Stimulated activated CD4-positive, alpha-beta T cell treated with anti-CD3 and anti-CD28 coated beads, Interleukin-15, amount 100 ng/mL, for 1 hour (primary cell): ENCODE measurements at regions not wholly inside any gene's neighbourhood (a gene's known extent, or its start where the extent isn't known, plus 50 kb on each side); places are given as distances from the start of the nearest gene placed in this dataset.
"Not testable (repeated sequence)": the region's sequence is repeated elsewhere in the genome, so short reads cannot be mapped to it uniquely, and the experiment has no call there.

ENCODE experiments used
- DNase-seq, 2 donors: peaks; one replicate each; pipeline ENCODE4 v3.0.0-alpha.2; 2020; ENCODE audit warnings: low read depth in 1 of 2, low spot score in 1 of 2

DNA sequence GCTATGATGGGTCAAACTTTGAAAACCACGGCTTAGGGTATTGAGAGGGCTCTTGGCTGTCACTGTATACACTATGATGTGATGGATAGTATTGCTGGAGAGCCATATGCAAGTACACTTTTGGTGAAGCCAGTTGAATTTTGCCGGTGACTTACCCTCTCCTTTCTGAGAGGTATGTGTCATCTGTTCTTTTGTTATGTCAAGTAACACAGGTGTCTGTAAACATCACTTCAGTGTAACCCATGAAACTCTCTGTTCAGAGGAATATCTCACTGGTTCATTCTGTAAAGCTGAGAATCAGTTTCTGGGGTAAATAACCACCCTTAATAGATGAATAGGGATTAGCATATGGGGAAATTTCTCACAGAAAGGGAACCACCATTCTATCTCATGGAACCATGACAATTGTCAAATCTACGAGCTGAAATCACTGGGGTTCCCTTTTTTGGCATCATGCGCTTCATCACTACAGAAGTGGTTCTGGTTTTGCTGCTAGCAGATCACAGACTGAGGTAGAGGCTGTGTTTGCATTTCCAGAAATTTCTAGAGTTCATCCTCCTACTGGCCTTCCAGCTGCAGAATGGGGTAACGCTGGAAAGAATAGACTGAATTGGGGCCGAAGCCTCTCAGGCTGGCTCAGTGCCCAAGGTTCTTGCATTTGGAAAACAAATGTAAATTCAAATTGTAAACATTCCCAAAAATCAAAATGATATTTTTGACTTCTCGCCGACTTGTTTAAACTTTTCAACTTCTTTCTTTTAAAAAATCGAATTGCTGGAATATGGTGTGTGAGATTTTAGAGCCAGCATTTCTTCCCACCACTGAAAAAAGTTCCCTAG is 83.3 kb upstream of the CREB5 start:
- no peak for DNase-seq

DNA sequence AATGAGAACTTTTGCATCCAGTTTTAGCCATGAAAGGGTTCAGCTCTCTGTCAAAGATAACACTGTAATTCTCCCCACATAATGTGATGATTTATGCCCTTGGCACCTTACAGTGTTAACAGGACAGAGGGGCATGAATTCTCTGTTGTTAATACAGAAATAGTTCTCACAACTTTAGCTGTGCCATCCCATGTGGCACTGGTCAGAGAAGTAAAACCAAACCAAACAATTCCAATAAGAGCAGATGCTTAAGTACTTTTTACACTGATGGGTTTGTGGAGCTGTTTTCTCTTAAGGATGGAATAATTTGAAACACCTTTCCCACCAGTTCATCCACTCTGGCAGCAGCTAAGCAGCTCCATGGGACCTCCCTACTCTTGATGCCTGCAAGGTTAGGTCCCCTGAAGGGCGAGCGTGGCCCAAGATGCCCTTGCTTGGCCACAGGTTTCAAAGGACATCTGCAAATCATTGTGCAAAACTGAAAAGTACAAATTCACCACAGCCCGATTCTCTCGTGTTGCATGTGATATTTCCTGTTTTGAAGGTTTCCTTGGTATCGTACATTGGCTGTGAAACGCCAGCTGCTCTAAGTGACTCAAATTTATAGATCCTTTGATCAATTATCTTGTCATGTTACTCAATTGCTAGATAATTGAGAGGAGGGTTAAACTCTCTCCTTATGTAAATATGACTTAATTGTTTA is 82.5 kb upstream of the CREB5 start:
- no peak for DNase-seq

- no peak for DNase-seq
Measured at GRCh38 chr7:28330384-28331070, 81.8 kb upstream of the CREB5 start.

DNA sequence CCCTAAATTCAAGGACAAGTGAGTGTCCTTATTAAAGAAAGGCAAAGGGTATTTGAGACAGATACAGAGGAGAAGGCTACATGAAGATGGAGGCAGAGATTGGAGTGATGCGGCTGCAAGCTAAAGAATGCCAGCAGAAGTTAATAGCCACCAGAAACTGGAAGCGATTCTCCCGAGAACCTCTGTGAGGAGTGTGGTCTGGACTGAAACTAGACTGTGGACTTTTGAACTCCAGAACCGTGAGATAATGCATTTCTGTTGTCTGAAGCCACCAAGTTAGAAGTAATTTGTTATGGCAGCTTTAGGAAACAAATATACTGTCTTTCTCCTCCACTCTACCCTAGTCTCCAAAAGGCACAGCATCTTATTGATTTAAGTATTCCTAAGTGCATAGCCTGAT is 80.3 kb upstream of the CREB5 start:
- DNase-seq: no peak

DNA sequence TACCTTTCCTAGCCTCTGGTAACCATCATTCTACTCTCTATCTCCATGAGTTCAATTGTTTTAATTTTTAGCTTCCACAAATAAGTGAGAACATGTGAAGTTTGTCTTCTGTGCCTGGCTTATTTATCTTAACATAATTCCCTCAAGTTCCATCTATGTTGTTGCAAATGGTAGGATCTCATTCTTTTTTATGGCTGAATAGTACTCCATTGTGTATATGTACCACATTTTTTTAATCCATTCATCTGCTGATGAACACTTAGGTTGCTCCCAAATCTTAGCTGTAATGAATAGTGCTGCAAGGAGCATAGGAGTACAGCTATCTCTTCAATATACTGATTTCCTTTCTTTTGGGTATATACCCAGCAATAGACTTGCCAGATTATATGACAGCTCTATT is 78.8 kb upstream of the CREB5 start:
- not testable (repeated sequence) for DNase-seq

GRCh38 chr7:28336806-28337205 is 75.5 kb upstream of the CREB5 start:
- no peak for DNase-seq

- no peak for DNase-seq
Measured at GRCh38 chr7:28338041-28338440, 74.3 kb upstream of the CREB5 start.

DNA sequence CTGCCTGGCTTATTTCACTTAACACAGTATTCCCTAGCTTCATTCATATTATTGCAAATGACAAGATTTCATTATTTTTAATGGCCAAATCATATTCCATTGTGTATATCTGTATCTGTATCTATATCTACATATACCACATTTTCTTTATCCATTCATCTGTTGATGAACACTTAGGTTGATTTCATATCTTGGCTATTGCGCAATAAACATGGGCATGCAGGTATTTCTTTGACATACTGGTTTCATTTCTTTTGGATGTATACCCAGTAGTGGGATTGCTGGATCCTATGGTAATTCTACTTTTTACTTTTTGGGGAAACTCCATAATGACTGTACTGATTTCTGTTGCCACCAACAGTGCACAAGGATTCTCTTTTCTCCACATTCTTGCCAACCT is 68.9 kb upstream of the CREB5 start:
- no peak for DNase-seq

DNA sequence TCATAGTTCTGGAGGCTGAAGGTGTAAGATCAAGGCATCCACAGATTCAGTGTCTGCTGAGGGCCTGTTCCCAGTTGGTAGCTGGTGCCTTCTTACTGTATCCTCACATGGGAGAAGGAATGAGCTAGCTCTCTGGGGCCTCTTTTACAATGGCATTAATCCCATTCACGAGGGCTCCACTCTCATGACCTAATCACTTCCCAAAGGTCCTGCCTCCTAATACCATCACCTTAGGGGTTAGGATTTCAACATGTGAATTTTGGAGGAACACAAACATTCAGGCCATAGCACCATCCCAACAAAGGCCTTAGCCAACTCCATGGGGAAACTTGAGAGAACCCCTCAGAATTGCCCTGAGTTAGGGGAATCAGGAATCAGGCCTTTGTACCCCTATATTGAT is 66.1 kb upstream of the CREB5 start:
- no peak for DNase-seq

- no peak for DNase-seq
Measured at GRCh38 chr7:28346676-28347363, 65.5 kb upstream of the CREB5 start.

DNA sequence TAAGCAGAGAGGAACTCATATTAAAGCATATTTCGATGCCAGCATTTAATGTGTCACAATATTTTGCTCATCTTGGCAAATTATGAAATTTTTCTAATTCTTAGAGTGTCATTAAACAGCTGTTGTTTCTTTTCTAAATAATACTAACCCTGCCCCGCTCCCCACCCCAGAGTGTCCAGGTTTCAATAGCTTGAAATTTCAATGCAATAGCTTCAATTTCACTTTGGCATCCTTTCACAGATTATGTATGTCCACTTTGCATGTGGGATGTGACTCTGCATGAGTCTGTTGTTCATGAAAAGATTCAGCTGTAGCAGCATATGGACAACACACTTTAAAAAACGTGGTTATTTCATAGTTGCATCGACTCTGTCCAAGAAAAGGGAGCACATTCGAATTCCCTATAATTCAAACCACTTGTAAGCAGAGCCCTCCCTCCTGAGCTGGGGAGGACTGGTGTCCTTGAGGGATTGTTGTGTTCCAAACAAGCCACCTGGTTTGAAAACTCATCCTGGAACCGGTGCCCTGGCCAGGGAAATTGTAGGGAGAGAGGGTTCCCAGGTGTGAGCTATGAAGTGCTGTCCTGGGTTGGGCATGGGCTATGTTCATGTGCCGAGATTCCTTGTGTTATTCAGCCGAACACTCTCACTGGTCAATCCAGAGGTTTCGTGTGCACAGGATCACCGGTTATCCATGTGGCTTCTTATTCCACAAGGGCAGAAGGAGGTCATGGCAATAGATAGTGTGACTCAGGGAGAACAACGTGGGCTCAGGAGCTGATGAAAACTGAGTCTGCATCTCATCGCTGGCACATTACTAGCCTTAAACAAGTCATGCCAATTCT is 64.6 kb upstream of the CREB5 start:
- DNase-seq: no peak

- no peak for DNase-seq
Measured at GRCh38 chr7:28348636-28349035, 63.7 kb upstream of the CREB5 start.

DNA sequence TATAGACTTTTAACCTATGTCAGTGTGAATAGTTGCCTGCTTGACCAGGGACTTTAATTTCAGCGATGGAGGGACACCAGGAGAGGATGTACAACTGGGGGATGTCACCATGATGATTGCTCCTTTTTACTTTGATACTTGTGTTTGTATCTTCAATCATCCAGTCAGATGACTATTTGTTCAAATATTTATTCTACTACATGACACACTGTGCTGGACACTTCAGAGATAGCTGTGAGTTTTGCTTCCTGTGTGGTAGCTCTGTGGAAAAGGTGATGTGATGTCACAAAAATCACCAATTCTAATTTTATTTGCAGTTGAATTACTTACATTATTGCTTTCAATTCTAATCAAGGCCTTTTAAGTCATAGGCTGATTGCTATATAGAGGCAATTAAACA is 62.7 kb upstream of the CREB5 start:
- DNase-seq: no peak

GRCh38 chr7:28350662-28351061 is 61.7 kb upstream of the CREB5 start:
- no peak for DNase-seq

DNA sequence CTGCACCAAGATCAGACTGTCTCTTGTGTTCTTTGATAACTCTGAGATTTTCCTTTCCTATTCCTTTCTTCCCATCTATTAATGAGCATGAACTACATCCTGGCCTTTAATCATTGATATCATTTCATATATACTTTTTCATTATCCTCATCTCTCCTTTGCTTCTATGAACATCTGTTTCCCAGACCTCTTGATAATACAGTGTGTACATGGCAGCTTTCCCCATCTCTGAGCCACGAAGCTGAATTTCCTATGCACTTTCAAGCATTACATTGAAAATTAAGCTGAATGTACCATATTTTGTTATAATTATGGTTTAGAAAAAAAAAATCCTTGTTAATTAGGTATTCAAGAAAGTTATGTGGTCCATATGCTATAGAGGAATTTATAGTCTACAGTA is 60.9 kb upstream of the CREB5 start:
- DNase-seq: no peak

DNA sequence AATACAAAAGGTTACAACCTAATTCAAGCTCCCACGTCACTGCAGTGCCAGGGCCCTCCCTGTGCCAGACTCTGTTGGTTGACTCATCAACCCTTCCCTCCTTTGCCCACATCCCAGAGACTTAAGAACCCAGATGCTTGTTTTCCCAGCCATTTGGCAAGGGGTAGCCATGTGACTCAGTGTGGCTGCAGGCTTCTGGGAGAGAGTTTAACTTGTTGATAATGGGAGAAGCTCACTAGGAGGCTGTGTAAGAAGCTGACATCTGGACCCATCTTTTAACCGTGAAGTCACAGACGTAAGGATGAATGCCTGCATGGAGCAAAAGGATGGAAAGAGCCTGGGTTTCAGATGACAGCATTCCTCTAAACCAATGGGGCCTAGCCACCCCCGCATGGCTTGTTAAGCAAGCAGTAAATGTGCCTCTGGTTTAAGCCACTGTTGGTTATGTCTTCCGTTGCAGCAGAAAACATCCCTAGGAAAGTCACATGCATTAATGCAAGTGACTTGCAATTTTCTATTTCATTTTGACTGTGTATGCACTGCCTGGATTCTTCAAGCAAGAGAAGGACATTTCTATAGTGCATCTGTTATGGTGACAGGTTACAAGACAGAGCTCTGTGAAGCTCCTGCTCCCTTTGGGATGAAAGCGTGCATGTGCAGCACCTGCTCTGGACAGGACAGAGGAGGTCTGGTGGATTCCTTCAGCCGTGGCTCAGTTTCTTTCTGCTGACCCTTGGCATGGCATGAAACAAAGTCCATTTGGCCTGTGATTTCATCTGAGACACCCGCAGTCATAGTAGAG is 57.5 kb upstream of the CREB5 start:
- DNase-seq: no peak

- DNase-seq: no peak
Measured at GRCh38 chr7:28355635-28356319, 56.5 kb upstream of the CREB5 start.

- DNase-seq: no peak
Measured at GRCh38 chr7:28356619-28357018, 55.7 kb upstream of the CREB5 start.

DNA sequence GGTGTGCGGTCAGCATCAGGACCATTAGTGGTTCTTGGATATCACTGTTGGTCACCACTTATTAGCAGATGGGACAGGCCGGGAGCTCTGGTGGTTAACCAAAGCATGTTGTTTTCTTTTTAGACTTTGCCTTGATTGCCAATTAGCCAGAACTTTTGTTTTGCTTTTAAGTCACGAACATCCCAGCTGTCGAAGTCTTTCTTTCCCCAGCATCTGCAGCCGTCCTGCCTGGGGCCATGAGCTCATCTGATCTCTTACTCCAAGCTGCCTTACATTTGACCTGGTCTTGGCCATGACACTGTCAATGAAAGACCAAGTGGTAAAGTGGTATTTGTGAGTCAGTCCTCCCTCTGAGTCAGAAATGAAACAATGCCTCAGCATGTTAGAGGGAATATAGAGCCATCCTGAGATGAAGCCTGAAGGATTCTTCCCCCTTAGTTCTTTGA is 53.9 kb upstream of the CREB5 start:
- DNase-seq: no peak
